GM12872 (cell line): ENCODE measurements at regions not wholly inside any gene's neighbourhood (a gene's known extent, or its start where the extent isn't known, plus 50 kb on each side); places are given as distances from the start of the nearest gene placed in this dataset.

Experiments
- TF ChIP-seq, protein P1 (sequence below): IDR thresholded peaks from 3 replicates; pipeline ENCODE4 v1.5.1; 2011; ENCODE audit warnings: low read depth, mild to moderate bottlenecking, low read length, moderate library complexity; ENCODE audit not compliant: insufficient read depth

DNA sequence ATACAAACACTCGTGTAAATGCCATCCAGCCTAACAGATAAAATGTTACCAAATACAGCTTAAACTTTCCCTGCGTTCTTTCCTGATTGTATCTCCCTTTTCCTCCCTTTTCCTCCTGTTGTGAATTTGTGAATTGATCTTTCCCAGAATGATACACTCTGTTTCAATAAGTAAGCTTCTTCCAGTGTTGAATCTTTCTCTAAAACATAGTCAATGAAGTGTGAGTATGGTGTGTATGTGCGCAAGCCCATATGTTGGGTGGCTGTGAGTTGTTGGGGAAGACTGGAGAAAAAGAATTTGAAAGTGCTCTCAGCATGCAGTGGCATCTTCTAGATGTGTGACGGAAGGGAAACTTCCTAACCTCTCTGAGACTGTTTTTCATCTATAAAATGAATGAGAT is 143.1 kb upstream of the KLF4 start:
- TF ChIP-seq, protein P1, sequence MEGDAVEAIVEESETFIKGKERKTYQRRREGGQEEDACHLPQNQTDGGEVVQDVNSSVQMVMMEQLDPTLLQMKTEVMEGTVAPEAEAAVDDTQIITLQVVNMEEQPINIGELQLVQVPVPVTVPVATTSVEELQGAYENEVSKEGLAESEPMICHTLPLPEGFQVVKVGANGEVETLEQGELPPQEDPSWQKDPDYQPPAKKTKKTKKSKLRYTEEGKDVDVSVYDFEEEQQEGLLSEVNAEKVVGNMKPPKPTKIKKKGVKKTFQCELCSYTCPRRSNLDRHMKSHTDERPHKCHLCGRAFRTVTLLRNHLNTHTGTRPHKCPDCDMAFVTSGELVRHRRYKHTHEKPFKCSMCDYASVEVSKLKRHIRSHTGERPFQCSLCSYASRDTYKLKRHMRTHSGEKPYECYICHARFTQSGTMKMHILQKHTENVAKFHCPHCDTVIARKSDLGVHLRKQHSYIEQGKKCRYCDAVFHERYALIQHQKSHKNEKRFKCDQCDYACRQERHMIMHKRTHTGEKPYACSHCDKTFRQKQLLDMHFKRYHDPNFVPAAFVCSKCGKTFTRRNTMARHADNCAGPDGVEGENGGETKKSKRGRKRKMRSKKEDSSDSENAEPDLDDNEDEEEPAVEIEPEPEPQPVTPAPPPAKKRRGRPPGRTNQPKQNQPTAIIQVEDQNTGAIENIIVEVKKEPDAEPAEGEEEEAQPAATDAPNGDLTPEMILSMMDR, result no peak

DNA sequence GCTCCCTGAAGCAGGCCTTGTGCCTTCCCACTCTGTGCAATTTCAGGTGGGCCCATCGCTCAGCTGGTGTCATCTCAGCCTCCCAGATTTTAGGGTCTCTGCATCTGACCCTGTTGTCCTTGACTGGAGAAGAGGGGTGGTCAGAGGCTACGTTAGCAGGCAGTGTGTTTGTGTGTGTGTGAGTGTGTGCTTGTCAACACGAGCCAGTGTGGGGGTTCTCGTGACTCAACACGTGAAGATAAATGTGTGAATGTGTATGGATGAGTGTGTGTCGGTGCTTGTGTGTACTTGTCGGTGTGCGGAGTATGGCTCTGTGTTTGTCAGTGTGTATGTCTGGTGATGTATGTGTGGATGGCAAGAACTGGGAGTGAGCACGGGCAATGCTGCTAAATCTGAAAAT is 142.6 kb upstream of the KLF4 start:
- TF ChIP-seq, protein P1, result no peak

DNA sequence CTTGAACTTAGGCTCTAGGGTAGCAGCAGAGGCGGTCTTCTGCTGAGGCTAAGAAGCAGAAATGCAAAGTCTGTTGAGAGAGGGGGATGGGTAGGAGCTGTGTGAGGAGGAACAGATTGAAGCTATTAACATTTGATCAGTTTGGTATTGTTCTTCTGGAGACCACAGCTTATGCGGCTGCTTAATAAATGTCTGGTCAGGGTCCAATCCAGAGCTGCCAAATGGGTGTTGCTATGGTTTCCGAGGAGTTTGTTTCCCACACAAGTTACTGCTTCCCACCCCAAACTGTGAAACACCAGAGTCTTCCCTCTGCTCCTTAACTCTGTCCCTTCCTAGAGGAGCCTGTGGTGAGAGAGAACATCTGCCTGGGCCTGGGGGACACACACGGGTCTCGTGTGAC is 142.2 kb upstream of the KLF4 start:
- TF ChIP-seq, protein P1, result no peak

DNA sequence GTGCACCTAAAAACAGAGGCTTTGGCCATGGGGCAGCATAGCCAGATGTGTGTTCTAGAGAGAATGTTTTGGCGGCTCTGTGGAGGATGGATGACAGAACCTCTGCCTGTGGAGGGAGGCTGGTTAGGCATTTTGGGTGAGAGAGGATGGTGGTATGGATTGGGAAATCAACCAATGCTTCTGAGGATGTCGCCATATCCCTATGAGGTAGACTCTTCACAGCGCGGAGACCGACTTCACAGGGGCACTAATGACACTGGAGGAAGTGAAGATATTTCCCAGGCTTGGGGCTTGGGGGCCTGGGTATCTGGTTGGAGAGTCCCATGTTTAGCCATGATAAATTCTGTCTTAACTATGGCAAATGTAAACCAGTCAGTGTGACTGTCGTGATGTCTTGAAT is 140.6 kb upstream of the KLF4 start:
- TF ChIP-seq, protein P1, result no peak

DNA sequence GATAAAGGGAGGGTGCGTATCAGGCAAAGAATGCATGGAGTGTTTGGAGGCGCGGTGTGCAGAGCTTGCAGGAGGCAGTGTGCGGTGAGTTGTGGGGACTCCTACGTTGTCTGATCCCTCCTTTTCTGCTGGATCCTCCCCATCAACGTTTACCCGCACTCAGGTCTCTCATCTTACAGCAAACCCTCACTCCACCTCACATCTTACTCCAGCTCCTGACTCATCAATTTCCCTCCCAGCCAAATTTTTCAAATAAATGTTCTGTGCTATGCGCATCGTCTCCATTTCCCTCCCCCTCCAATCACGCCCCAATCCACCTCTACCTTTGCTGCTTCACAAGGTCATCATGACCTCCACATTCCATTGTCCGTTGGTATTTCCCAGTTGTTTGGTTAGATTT is 138.9 kb upstream of the KLF4 start:
- TF ChIP-seq, protein P1, result no peak

DNA sequence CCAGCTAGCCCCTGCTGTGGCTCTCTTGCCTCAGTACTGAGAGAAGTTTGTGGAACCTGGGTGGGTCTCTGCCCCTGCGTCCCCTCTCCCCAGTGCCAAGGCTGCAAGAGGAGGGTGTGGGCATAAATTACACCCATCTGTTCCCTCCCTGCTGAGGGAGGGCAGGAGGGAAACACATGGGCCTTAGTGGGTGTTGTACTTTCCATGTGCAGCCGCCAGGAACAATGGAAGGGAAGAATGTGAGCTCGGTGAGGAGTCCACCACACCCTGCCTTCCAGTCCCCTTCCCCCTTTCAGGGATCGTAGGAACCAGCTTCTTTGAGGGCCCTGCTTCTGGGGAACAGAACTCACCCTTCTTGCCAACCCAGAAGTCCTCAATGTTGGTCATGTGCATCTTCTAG is 138.2 kb upstream of the KLF4 start:
- TF ChIP-seq, protein P1, result no peak

DNA sequence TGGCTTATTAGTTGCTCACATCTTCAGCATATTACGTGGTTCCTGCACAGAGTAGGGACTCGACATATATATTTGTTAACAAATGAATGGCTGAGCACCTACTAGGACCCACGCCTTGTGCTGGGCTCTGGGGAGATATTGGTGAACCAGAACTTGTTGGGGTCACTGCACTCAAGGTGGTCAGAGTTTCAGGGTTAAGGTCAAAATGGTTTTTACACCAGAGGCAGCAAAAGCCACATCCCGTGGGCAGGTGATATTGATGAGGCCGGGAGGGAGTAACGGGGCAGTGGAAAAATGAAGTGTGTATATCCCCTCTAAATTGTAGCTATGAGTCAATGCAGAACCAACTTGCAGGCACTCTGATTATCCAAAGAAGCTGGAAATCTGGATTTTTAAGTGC is 136.5 kb upstream of the KLF4 start:
- TF ChIP-seq, protein P1, result no peak
